NT2/D1 (cell line): ENCODE measurements at regions not wholly inside any gene's neighbourhood (a gene's known extent, or its start where the extent isn't known, plus 50 kb on each side); places are given as distances from the start of the nearest gene placed in this dataset.

ENCODE experiments used
- SUZ12 ChIP-seq: IDR thresholded peaks from 2 replicates; pipeline ENCODE4 v1.6.1; 2011; ENCODE audit not compliant: insufficient read length, insufficient read depth; ENCODE audit errors: extremely low read depth
- YY1 ChIP-seq: IDR thresholded peaks from 2 replicates; pipeline ENCODE4 v1.6.1; 2011; ENCODE audit not compliant: insufficient read length, insufficient read depth
- ZNF274 ChIP-seq: IDR thresholded peaks from 2 replicates; pipeline ENCODE4 v1.6.1; 2011; ENCODE audit warnings: mild to moderate bottlenecking, low read depth, low read length

DNA sequence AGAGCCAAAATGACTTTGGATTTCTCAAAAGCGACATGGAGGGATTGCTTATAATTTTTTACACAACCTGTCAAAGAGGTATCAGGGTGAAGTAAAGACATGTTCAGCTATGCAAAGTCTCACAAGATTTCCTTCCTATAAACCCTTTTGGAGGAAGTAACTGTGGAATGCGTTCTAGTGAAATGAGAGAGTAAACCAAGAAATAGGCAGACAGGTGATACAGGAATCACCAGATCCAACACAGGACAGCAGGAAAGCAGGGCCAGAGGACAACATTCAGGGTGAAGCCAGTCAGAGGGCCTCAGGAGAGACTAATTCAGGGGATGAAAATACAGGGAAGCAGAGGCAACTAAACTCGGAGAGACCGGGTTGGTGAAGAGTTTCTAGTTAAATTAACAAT is 90.4 kb upstream of the MTNR1B start:
- TF ChIP-seq ZNF274 = no peak
- no peak for TF ChIP-seq SUZ12
- no peak for TF ChIP-seq YY1
